A673 (cell line): ENCODE measurements at regions not wholly inside any gene's neighbourhood (a gene's known extent, or its start where the extent isn't known, plus 50 kb on each side); places are given as distances from the start of the nearest gene placed in this dataset.
"Not testable (repeated sequence)": the region's sequence is repeated elsewhere in the genome, so short reads cannot be mapped to it uniquely, and the experiment has no call there.

ENCODE experiments used
- EZH2 ChIP-seq: fragments of 200-600 bp; sonication (generic); IDR thresholded peaks from 2 replicates; pipeline ENCODE4 v1.6.1; 2017; ENCODE audit warnings: borderline replicate concordance, low read depth, mild to moderate bottlenecking, mixed read lengths, antibody characterized with exemption, low read length; ENCODE audit not compliant: poor library complexity, severe bottlenecking
- TF ChIP-seq, protein P1 (sequence below): fragments of 300-800, 200-600 bp; sonication (generic); conservative IDR thresholded peaks from 2 replicates; pipeline ENCODE4 v1.5.1; 2017; ENCODE audit warnings: low read depth, mild to moderate bottlenecking, antibody characterized with exemption, low read length, moderate library complexity, mixed read lengths

DNA sequence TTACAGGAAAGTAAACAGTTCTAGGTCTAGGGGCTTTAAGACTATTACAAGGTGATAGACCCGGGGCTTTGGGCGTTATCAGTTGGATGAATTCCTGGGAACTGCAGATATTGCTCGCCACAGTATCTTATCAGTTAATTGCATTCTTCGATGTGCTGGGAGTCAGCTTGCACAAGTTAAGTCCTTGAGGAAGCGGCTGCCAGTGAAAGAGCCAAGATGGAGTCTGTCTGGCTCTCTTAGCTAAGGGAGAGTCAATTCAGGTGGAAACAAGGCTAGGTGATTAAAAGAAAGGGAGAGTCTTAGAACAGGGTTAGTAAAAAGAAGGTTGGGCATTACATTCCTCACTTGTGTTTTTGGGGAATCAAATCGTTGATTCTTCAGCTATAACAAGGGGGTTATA is 130.6 kb upstream of the ZNF195 start:
- TF ChIP-seq, protein P1, sequence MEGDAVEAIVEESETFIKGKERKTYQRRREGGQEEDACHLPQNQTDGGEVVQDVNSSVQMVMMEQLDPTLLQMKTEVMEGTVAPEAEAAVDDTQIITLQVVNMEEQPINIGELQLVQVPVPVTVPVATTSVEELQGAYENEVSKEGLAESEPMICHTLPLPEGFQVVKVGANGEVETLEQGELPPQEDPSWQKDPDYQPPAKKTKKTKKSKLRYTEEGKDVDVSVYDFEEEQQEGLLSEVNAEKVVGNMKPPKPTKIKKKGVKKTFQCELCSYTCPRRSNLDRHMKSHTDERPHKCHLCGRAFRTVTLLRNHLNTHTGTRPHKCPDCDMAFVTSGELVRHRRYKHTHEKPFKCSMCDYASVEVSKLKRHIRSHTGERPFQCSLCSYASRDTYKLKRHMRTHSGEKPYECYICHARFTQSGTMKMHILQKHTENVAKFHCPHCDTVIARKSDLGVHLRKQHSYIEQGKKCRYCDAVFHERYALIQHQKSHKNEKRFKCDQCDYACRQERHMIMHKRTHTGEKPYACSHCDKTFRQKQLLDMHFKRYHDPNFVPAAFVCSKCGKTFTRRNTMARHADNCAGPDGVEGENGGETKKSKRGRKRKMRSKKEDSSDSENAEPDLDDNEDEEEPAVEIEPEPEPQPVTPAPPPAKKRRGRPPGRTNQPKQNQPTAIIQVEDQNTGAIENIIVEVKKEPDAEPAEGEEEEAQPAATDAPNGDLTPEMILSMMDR: not testable (repeated sequence)
- TF ChIP-seq EZH2: not testable (repeated sequence)
